Esophagus muscularis mucosa (tissue), 4 donors: ENCODE measurements at regions not wholly inside any gene's neighbourhood (a gene's known extent, or its start where the extent isn't known, plus 50 kb on each side); places are given as distances from the start of the nearest gene placed in this dataset.

Experiments used
- CTCF ChIP-seq, 3 experiments: fragments of 200-600 bp in 2 of 3; fragments of 450-650 bp in 1 of 3; sonication (generic) in 2 of 3; IDR thresholded peaks; one replicate each; pipeline ENCODE4 v1.5.1; 2017 to 2019; ENCODE audit warnings: antibody characterized with exemption in 3 of 3, mild to moderate bottlenecking in 2 of 3, moderate library complexity in 1 of 3
- EP300 ChIP-seq: sonication (generic); formaldehyde crosslinking; IDR thresholded peaks from one replicate; pipeline ENCODE4 v1.6.1; 2017; ENCODE audit warnings: antibody characterized with exemption
- POLR2A ChIP-seq: fragments of 450-650 bp; IDR thresholded peaks from one replicate; pipeline ENCODE4 v1.6.1; 2017; ENCODE audit warnings: antibody characterized with exemption, moderate library complexity, mild to moderate bottlenecking, low read depth
- POLR2AphosphoS5 ChIP-seq, 2 donors: sonication (generic); formaldehyde crosslinking; IDR thresholded peaks; one replicate each; pipeline ENCODE4 v1.6.1; 2017; ENCODE audit warnings: antibody characterized with exemption in 2 of 2

GRCh38 chrX:102849396-102849795, 87.7 kb upstream of the RAB40AL start:
- TF ChIP-seq CTCF (IDR thresholded peaks at IDR 0.05) (no peak), POLR2AphosphoS5 (IDR thresholded peaks at IDR 0.05) (no peak), POLR2A (no peak), EP300 (no peak)
